NCI-H1417 (cell line): ENCODE measurements at regions not wholly inside any gene's neighbourhood (a gene's known extent, or its start where the extent isn't known, plus 50 kb on each side); places are given as distances from the start of the nearest gene placed in this dataset.

Experiments
- DNase-seq, 3 experiments: peaks; one replicate each; lab custom pipeline; 2025; lab: John Stamatoyannopoulos, UW

DNA sequence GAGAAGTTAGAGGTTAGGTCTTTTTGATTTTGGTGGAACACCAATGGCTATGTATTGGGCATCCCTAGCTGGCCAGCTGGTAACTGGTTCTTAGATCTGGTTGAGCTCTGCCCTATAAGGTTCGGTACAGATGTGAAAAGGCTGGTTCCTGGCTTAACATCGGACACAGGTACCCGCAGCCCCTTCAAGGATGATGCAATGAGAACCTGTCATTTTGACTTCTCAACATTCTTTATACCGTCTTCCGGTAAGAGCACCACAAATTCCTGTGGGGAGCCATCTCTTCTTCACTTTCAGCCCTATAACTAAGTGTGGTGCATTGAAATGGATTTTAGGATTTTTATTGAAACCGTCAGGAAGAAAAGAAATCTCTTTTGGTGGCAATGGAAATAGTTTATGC lies 222.8 kb downstream of the ADAMTS9 start:
- no peak for DNase-seq

- peak in 2 of 3 experiments; percentile 8 to 32 for DNase-seq
Measured at GRCh38 chr3:64463981-64464380, 223.8 kb downstream of the ADAMTS9 start.

- no peak for DNase-seq
Measured at GRCh38 chr3:64462203-64462602, 225.6 kb downstream of the ADAMTS9 start.

DNA sequence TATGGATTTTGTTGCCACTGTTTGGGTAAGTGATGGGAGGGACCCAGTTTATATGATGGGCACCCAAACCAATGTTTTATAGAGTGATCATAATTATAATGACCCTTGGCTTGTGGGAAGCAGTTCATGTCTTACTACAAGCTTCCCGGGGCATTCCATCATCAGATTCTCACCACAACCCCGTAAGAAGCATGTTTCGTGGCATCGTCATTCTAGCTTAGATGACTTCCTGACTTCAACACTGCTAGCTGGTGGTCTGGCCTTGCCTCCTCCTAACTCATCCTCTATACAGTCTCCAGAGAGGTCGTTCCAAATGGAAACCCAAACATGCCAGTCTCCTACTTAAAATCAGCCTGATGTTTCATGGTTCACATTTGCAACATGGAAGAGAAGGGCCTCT lies 226.9 kb downstream of the ADAMTS9 start:
- DNase-seq: no peak

- DNase-seq: peak in 2 of 3 experiments; percentile 14 to 68
Measured at GRCh38 chr3:64460141-64460730, 227.6 kb downstream of the ADAMTS9 start.

- DNase-seq: no peak
Measured at GRCh38 chr3:64459711-64460110, 228.1 kb downstream of the ADAMTS9 start.

DNA sequence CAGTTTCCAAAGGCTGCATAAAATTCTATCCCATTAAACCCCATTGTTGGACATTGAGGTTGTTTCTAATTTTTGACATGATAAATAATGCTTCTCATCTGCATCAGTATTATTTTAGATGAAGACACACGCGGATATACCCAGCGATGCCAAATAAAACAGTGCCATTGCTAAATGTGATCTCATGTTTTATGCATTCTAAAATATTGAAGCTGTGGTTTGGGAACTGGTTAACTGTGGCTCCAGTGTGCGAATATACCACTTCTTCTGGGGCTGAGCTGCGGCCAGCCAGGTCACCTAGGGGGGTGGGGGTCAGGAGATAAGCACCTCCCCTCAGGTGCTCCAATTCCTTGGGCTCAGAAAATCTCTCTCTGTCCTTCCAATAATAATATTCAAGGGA lies 230.0 kb downstream of the ADAMTS9 start:
- DNase-seq: no peak

- peak in 1 of 3 experiments; percentile 13 for DNase-seq
Measured at GRCh38 chr3:64456674-64457073, 231.1 kb downstream of the ADAMTS9 start.

- DNase-seq: no peak
Measured at GRCh38 chr3:64455351-64455750, 230.1 kb upstream of the PRICKLE2 start.

GRCh38 chr3:64454768-64455167 lies 229.5 kb upstream of the PRICKLE2 start:
- DNase-seq: no peak

DNA sequence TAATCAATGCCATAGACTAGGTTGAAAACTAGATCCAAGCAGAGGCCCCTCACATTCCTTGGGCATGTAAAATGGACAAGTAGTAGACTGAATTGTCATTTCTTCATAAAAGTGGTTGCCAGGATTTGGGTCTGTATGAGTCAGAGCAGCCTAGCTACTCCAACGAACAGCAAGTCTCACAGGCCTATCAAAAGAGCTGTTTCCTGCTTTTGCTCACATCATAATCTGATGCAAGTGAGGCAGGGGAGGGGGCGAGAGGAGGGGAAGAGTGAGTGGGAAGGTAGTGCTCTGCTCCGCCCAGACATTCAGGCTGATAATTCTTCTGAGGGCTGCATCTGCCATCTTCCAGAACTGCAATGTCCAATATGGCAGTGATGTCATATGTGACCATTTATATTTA lies 228.9 kb upstream of the PRICKLE2 start:
- DNase-seq: no peak

- DNase-seq: peak in 1 of 3 experiments; percentile 47
Measured at GRCh38 chr3:64451283-64452012, 226.2 kb upstream of the PRICKLE2 start.

- DNase-seq: no peak
Measured at GRCh38 chr3:64450396-64450956, 225.2 kb upstream of the PRICKLE2 start.

DNA sequence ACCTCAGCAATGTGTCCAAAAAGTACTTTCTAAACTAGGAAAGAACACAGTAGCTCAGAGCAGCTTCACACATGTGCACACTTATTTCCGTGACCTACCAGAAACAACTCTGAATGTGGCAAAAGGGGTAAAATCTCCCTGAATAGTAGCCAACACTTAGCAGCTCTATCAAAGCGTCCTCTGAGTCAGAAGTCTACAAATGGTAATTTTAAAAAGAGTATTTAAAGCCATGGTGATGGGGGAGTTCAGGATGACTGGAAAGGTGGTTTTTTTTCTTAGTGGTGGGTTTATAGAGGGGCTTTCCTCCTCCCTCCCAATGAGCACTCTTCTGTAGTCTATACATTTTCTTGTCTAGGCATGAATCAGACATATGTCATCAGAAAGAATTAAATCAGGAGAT lies 223.8 kb upstream of the PRICKLE2 start:
- DNase-seq: no peak

- no peak for DNase-seq
Measured at GRCh38 chr3:64445944-64446300, 220.7 kb upstream of the PRICKLE2 start.

- DNase-seq: peak; percentile 14 to 65 (median 60)
Measured at GRCh38 chr3:64445109-64445943, 220.1 kb upstream of the PRICKLE2 start.

DNA sequence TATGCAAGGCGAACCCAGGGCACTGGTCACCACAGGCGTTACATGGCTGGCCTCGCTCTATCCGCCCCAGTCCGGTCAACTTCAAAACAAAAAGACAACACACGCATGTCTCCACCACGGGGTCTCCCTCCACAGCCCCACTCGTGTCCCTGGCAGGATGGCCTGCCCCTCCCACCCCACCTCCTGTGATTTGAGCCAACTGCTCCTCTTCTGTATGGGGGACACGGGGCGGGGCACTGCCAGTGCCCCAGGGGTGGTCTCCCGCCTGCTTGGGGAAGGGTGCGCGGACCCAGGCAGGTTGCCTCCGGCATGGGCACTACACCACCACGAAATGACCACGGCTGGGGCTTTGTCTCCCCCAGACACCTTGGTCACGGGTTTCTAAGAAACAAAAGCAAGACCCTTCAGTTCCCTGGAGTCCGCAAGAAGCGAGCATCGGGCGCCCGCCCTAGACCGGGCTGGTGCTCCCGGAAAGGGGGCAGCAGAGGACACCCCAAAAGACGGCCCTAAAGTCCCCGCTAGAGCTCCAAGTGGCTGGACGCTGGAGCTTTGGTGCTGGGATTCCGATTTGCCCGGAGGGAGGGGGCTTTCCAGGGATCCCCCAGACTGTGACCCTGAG lies 219.3 kb upstream of the PRICKLE2 start:
- DNase-seq: peak in 2 of 3 experiments; percentile 46 to 54

DNA sequence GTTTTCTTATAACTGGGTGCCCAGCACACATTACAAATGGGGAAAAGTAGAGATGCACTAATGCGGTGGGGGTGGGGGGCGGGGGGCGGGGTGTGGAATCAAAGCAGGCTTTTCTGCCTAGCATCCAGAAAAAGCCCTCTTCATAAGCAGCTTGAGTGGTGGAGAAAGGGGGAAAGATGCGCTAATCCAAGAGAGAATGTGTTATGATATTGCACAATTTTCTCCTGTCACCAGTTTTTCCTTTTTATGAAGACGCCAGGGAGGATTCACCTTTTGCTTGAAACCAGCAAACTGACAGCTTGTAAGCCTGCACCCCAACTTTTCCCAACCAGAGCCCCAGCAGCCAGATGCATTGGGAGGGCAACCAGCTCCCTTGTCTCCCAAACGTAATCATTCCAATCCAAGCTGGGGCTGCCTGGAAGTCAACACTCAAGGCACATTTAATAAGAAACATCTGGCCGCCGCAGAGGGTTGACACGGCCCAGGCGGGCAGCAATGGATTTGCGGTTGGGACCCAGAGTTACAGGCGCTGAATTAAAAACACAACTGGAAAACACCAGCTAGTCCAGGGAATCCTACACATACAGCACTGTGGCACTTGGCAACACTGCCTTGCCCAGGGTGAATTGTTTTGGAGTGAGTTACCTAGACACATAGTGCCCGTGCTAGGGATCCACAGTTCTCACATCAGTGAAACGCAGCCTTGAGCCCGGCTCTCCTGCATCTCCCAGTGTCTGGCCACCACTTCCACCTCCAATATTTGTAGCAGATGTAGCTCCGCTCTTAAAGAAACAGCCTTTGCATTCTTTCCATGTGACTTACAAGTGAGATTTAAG lies 218.5 kb upstream of the PRICKLE2 start:
- peak in 1 of 3 experiments; percentile 6 for DNase-seq

DNA sequence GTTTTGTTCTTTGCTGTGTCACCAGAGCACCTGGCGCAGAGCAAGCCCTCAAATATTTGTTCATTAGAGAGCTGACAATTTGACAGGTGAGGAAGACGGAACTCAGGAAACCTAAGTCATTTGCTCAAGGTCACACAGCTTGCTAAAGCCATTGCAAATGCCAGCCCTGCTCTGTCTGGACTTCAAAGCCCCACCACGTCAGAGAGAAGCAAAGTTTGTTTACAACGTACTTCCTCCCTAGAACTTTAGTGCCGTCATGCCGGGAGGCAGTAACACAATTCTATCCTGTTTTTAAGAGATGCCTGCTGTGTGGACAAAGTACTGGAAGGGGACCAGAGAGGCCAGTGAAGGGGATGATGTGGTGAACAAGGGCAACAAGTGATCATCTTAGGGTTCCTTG lies 216.6 kb upstream of the PRICKLE2 start:
- peak in 1 of 3 experiments; percentile 72 for DNase-seq

- DNase-seq: peak in 2 of 3 experiments; percentile 8 to 64
Measured at GRCh38 chr3:64440498-64440897, 215.2 kb upstream of the PRICKLE2 start.

DNA sequence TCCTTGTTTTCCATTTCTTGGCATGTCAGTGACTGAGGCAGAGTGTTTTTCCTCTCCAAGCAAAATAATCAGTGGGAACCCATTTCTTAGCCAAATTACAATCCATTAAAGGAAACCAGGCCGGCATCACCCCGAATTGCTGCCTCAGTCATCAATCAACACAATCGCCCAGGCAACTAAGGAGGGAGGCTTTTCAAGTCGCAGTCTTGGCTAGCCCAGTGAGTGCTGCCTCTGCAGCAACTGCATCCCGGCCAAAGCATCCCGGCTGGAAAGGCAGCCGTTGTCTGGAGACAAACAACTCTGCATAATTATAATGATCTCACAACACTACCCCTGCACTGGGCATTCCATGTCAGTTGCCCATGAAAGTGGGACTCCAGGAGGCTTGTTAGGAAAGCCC lies 213.5 kb upstream of the PRICKLE2 start:
- DNase-seq: no peak
